Upper lobe of left lung (tissue), 4 donors: ENCODE measurements at regions not wholly inside any gene's neighbourhood (a gene's known extent, or its start where the extent isn't known, plus 50 kb on each side); places are given as distances from the start of the nearest gene placed in this dataset.

Experiments used
- POLR2A ChIP-seq, 4 donors: fragments of 450-650 bp; IDR thresholded peaks; one replicate each; pipeline ENCODE4 v1.5.1; 2016 to 2017; ENCODE audit warnings: antibody characterized with exemption in 4 of 4, mild to moderate bottlenecking in 2 of 4
- TF ChIP-seq, protein P1 (sequence below), 6 experiments: fragments of 450-650 bp in 4 of 6; fragments of 200-600 bp in 2 of 6; sonication (generic) in 2 of 6; IDR thresholded peaks; one replicate each; pipeline ENCODE4 v1.5.1; 2016 to 2019; ENCODE audit warnings: antibody characterized with exemption in 6 of 6

DNA sequence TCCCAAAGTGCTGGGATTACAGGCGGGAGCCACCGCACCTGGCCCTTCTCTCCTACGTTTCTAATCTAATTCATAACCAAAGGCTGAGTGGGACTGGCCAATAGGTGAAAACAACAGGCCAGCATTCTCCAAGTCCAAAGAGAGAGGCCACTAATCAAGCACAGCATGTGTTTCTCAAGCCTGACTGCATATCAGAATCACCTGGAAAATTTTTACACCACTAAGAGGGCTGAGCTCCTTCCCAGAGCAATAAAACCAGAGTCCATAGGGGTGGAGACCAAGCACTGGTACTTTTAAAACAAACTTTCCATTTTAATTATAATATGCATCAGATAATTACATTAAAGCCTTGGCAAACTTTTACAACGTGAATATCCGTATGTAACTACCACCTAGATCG, 254.4 kb downstream of the OPA1 start:
- no peak for TF ChIP-seq POLR2A (IDR thresholded peaks at IDR 0.05)
- TF ChIP-seq, protein P1, sequence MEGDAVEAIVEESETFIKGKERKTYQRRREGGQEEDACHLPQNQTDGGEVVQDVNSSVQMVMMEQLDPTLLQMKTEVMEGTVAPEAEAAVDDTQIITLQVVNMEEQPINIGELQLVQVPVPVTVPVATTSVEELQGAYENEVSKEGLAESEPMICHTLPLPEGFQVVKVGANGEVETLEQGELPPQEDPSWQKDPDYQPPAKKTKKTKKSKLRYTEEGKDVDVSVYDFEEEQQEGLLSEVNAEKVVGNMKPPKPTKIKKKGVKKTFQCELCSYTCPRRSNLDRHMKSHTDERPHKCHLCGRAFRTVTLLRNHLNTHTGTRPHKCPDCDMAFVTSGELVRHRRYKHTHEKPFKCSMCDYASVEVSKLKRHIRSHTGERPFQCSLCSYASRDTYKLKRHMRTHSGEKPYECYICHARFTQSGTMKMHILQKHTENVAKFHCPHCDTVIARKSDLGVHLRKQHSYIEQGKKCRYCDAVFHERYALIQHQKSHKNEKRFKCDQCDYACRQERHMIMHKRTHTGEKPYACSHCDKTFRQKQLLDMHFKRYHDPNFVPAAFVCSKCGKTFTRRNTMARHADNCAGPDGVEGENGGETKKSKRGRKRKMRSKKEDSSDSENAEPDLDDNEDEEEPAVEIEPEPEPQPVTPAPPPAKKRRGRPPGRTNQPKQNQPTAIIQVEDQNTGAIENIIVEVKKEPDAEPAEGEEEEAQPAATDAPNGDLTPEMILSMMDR (IDR thresholded peaks at IDR 0.05) = no peak
